GM12892 (cell line): ENCODE measurements at regions not wholly inside any gene's neighbourhood (a gene's known extent, or its start where the extent isn't known, plus 50 kb on each side); places are given as distances from the start of the nearest gene placed in this dataset.

Experiments used
- POLR2A ChIP-seq: IDR thresholded peaks from 2 replicates; pipeline ENCODE4 v1.6.1; 2011; ENCODE audit warnings: low read depth, low read length, control low read depth
- POLR2AphosphoS5 ChIP-seq: IDR thresholded peaks from 2 replicates; pipeline ENCODE4 v1.6.1; 2011; ENCODE audit warnings: low read depth, low read length, control low read depth
- TAF1 ChIP-seq: IDR thresholded peaks from 2 replicates; pipeline ENCODE4 v1.6.1; 2011; ENCODE audit warnings: low read depth, mild to moderate bottlenecking, control low read depth, low read length, borderline replicate concordance

DNA sequence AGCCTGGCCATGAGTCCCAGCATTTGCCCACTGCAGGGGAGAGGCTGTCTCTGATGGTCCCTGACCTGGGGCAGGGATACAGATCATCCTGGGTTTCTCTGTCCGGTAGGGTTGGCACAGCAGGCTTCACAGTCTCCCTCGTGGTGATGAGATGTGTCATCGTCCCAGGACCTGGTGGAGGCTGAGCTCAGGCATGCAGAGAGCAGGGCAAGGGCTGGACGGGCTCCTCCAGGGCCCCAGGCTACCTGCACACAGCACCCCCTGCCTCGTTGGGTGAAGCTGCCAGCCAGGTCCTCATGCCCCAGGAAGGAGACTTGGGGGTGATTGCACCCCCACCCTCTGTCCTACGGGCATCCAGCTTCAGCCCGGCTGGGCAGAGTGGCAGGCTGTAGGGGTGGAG lies 155.8 kb upstream of the GSE1 start:
- TF ChIP-seq POLR2A (no peak), POLR2AphosphoS5 (no peak), TAF1 (no peak)
